ENCODE measurements at regions not wholly inside any gene's neighbourhood (a gene's known extent, or its start where the extent isn't known, plus 50 kb on each side); places are given as distances from the start of the nearest gene placed in this dataset.

GRCh38 chr5:62154758-62155157, 151.2 kb upstream of the KIF2A start:
- no peak for DNase-seq (ENCODE audit: extremely low spot score)
- ChIA-PET POLR2A (no interaction called here), CTCF (no interaction called here)
- no peak for TF ChIP-seq CTBP1 (IDR thresholded peaks at IDR 0.05; ENCODE audit: borderline replicate concordance)
- no peak for TF ChIP-seq ELF4 (IDR thresholded peaks at IDR 0.05)
- no peak for TF ChIP-seq FOXK2 (IDR thresholded peaks at IDR 0.05)
- no peak for TF ChIP-seq L3MBTL2 (conservative IDR thresholded peaks at IDR 0.05)

DNA sequence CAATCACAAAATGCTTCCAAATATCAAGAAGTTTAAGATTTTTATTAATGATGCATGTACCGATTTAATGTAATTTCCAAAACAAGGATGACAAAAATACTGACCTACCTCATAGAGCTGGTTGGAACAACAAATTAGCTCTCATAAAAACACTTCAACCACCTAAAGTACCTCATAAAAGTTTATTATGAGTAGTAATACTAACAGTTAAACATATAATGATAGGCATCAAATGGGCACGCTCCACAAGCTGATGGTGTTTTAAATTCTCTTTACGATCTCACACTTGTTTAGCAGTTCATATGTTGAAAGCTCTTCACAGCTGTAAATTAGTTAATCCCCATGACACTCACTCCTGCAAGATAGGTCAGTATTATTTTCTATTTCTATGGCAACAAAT, 150.0 kb upstream of the KIF2A start:
- ChIA-PET CTCF (no interaction called here), POLR2A (no interaction called here)
- DNase-seq (ENCODE audit: extremely low spot score) = no peak
- TF ChIP-seq ELF4 (IDR thresholded peaks at IDR 0.05) (no peak), SUZ12 (IDR thresholded peaks at IDR 0.05) (no peak), ARNT (IDR thresholded peaks at IDR 0.05) (no peak)

DNA sequence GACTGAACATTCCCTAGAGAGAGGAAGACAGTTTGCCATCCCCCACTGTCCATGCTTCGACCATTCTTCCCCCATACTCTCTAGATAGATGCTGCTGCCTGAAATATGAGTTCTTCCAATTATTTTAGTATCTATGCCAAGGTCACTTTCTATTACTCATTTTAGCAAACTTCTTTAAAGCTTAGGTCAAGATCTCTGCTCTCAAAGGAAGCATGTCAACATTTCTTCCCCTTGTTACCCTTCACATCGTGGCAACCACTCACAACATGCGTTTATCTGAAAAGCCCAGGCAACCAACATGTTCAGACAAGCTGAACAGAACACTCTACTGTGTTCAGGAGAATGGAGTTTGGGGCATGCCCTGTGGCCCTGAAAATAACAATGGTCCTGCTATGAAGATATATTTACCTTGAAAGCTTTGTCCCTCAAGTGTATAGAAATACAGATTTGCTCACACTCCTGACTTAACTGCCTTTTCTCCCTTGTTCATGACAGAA, 138.4 kb upstream of the KIF2A start:
- no peak for DNase-seq (ENCODE audit: extremely low spot score)
- POLR2A ChIA-PET = no interaction called here
- no peak for TF ChIP-seq ELF4 (IDR thresholded peaks at IDR 0.05)
- no peak for TF ChIP-seq NFRKB (IDR thresholded peaks at IDR 0.05)
- no peak for TF ChIP-seq L3MBTL2 (conservative IDR thresholded peaks at IDR 0.05)
- TF ChIP-seq ZNF384 (IDR thresholded peaks at IDR 0.05) = no peak
- TF ChIP-seq ARNT (IDR thresholded peaks at IDR 0.05) = no peak
- TF ChIP-seq SUZ12 (IDR thresholded peaks at IDR 0.05) = no peak
- TF ChIP-seq FOXK2 (IDR thresholded peaks at IDR 0.05) = no peak
- TF ChIP-seq PKNOX1 (IDR thresholded peaks at IDR 0.05) = no peak
- no peak for TF ChIP-seq TARDBP (IDR thresholded peaks at IDR 0.05)
- TF ChIP-seq SP1 (IDR thresholded peaks at IDR 0.05) = no peak
- no peak for TF ChIP-seq FOXA1 (IDR thresholded peaks at IDR 0.05)
- no peak for TF ChIP-seq BHLHE40 (IDR thresholded peaks at IDR 0.05; ENCODE audit: borderline replicate concordance)
- CTCF ChIA-PET = no interaction called here

GRCh38 chr5:62168506-62169281, 137.3 kb upstream of the KIF2A start:
- no peak for DNase-seq (ENCODE audit: extremely low spot score)
- ChIA-PET POLR2A (no interaction called here), CTCF (no interaction called here)
- TF ChIP-seq FOXA1 (IDR thresholded peaks at IDR 0.05) (no peak), LEF1 (IDR thresholded peaks at IDR 0.05; ENCODE audit: borderline replicate concordance) (no peak), SP1 (IDR thresholded peaks at IDR 0.05) (no peak)

- ChIA-PET POLR2A (no interaction called here), CTCF (no interaction called here)
- no peak for DNase-seq (ENCODE audit: extremely low spot score)
- TF ChIP-seq FOXM1 (IDR thresholded peaks at IDR 0.05; ENCODE audit: borderline replicate concordance) = no peak
- TF ChIP-seq FOXK2 (IDR thresholded peaks at IDR 0.05) = no peak
- TF ChIP-seq FOXA1 (IDR thresholded peaks at IDR 0.05) = no peak
- no peak for TF ChIP-seq CTBP1 (IDR thresholded peaks at IDR 0.05; ENCODE audit: borderline replicate concordance)
- TF ChIP-seq TARDBP (IDR thresholded peaks at IDR 0.05) = no peak
- TF ChIP-seq L3MBTL2 (conservative IDR thresholded peaks at IDR 0.05) = no peak
- no peak for TF ChIP-seq SP1 (IDR thresholded peaks at IDR 0.05)
- TF ChIP-seq SUZ12 (IDR thresholded peaks at IDR 0.05) = no peak
- no peak for TF ChIP-seq PKNOX1 (IDR thresholded peaks at IDR 0.05)
- no peak for TF ChIP-seq HDGF (IDR thresholded peaks at IDR 0.05; ENCODE audit: borderline replicate concordance)
- TF ChIP-seq LEF1 (IDR thresholded peaks at IDR 0.05; ENCODE audit: borderline replicate concordance) = no peak
- TF ChIP-seq NFRKB (IDR thresholded peaks at IDR 0.05) = no peak
- TF ChIP-seq ELF4 (IDR thresholded peaks at IDR 0.05) = no peak
- no peak for TF ChIP-seq ZNF384 (IDR thresholded peaks at IDR 0.05)
- no peak for TF ChIP-seq ARNT (IDR thresholded peaks at IDR 0.05)
- TF ChIP-seq BHLHE40 (IDR thresholded peaks at IDR 0.05; ENCODE audit: borderline replicate concordance) = no peak
Observed at GRCh38 chr5:62178258-62178657, 127.7 kb upstream of the KIF2A start.

GRCh38 chr5:62182802-62183201, 123.2 kb upstream of the KIF2A start:
- no peak for TF ChIP-seq FOXA1 (IDR thresholded peaks at IDR 0.05)
- no peak for TF ChIP-seq FOXK2 (IDR thresholded peaks at IDR 0.05)
- no peak for TF ChIP-seq ELF4 (IDR thresholded peaks at IDR 0.05)
- no peak for TF ChIP-seq PKNOX1 (IDR thresholded peaks at IDR 0.05)
- TF ChIP-seq BHLHE40 (IDR thresholded peaks at IDR 0.05; ENCODE audit: borderline replicate concordance) = no peak
- no peak for TF ChIP-seq NFRKB (IDR thresholded peaks at IDR 0.05)
- TF ChIP-seq TARDBP (IDR thresholded peaks at IDR 0.05) = no peak
- no peak for TF ChIP-seq CTBP1 (IDR thresholded peaks at IDR 0.05; ENCODE audit: borderline replicate concordance)
- no peak for TF ChIP-seq FOXM1 (IDR thresholded peaks at IDR 0.05; ENCODE audit: borderline replicate concordance)
- CTCF ChIA-PET = no interaction called here
- POLR2A ChIA-PET = no interaction called here
- DNase-seq (ENCODE audit: extremely low spot score) = no peak

DNA sequence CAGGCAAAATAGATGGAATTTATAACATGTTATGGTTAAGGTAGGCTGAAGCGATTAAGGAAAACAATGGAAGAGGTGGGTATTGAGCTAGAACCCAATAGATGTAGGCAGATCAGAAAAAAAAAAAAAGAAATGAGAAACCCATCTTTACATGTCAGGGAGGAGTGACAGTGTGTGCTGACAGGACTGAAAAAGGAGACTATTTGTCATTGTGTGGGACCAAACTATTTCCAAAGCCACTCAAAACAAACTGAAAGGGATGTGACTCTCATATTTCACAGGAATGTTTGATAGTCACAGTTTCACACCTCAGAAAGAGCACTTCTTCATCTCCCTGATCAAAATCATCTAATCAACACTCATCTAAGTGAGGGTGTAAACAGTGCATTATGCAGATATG, 122.3 kb upstream of the KIF2A start:
- no peak for DNase-seq (ENCODE audit: extremely low spot score)
- ChIA-PET CTCF (no interaction called here), POLR2A (no interaction called here)
- TF ChIP-seq ELF4 (IDR thresholded peaks at IDR 0.05) = no peak
- no peak for TF ChIP-seq LEF1 (IDR thresholded peaks at IDR 0.05; ENCODE audit: borderline replicate concordance)
- TF ChIP-seq FOXA1 (IDR thresholded peaks at IDR 0.05) = no peak
- TF ChIP-seq BHLHE40 (IDR thresholded peaks at IDR 0.05; ENCODE audit: borderline replicate concordance) = no peak
- TF ChIP-seq L3MBTL2 (conservative IDR thresholded peaks at IDR 0.05) = no peak
- no peak for TF ChIP-seq FOXM1 (IDR thresholded peaks at IDR 0.05; ENCODE audit: borderline replicate concordance)
- TF ChIP-seq ARNT (IDR thresholded peaks at IDR 0.05) = no peak
- no peak for TF ChIP-seq SUZ12 (IDR thresholded peaks at IDR 0.05)
- TF ChIP-seq PKNOX1 (IDR thresholded peaks at IDR 0.05) = no peak
- no peak for TF ChIP-seq SP1 (IDR thresholded peaks at IDR 0.05)
- TF ChIP-seq HDGF (IDR thresholded peaks at IDR 0.05; ENCODE audit: borderline replicate concordance) = no peak
- TF ChIP-seq NFRKB (IDR thresholded peaks at IDR 0.05) = no peak
- TF ChIP-seq ZNF384 (IDR thresholded peaks at IDR 0.05) = no peak
- no peak for TF ChIP-seq TARDBP (IDR thresholded peaks at IDR 0.05)
- TF ChIP-seq FOXK2 (IDR thresholded peaks at IDR 0.05) = no peak
- no peak for TF ChIP-seq CTBP1 (IDR thresholded peaks at IDR 0.05; ENCODE audit: borderline replicate concordance)
